Choroid plexus epithelial cell (primary cell): ENCODE measurements at regions not wholly inside any gene's neighbourhood (a gene's known extent, or its start where the extent isn't known, plus 50 kb on each side); places are given as distances from the start of the nearest gene placed in this dataset.

Experiments used
- DNase-seq: peaks from one replicate; pipeline ENCODE4 v3.0.0-alpha.2; 2010; ENCODE audit warnings: low read depth
- H3K4me3 ChIP-seq: 2 replicates; pipeline ENCODE4 v1.5.1; 2011; ENCODE audit warnings: low read depth, mild to moderate bottlenecking, control low read depth, low read length, moderate library complexity
- TF ChIP-seq, protein P1 (sequence below): conservative IDR thresholded peaks from 2 replicates; pipeline ENCODE4 v1.5.1; 2011; ENCODE audit warnings: low read depth, mild to moderate bottlenecking, control low read depth, inconsistent platforms, low read length, moderate library complexity

DNA sequence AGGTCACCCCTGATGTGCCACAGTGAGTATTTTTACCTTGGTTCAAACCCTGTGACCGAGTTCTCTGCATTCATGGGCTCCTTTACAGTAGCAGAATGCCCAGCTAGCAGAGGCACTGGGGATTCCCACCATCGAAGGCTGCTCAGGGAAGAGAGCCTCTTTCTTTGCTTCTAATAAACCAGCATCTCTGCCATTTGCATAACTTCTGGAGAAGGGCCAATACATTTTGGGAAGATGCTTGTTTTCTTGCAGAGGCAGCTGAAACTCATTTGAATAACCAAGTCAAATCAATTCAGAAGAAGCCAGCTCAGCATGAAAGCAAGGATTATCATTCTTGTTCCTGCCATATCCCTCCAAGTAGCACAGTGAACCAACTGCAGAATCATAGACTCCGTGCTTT lies 82.9 kb upstream of the WDR11 start:
- no peak overlapping the region for H3K4me3 ChIP-seq
- TF ChIP-seq, protein P1, sequence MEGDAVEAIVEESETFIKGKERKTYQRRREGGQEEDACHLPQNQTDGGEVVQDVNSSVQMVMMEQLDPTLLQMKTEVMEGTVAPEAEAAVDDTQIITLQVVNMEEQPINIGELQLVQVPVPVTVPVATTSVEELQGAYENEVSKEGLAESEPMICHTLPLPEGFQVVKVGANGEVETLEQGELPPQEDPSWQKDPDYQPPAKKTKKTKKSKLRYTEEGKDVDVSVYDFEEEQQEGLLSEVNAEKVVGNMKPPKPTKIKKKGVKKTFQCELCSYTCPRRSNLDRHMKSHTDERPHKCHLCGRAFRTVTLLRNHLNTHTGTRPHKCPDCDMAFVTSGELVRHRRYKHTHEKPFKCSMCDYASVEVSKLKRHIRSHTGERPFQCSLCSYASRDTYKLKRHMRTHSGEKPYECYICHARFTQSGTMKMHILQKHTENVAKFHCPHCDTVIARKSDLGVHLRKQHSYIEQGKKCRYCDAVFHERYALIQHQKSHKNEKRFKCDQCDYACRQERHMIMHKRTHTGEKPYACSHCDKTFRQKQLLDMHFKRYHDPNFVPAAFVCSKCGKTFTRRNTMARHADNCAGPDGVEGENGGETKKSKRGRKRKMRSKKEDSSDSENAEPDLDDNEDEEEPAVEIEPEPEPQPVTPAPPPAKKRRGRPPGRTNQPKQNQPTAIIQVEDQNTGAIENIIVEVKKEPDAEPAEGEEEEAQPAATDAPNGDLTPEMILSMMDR = no peak
- no peak for DNase-seq

DNA sequence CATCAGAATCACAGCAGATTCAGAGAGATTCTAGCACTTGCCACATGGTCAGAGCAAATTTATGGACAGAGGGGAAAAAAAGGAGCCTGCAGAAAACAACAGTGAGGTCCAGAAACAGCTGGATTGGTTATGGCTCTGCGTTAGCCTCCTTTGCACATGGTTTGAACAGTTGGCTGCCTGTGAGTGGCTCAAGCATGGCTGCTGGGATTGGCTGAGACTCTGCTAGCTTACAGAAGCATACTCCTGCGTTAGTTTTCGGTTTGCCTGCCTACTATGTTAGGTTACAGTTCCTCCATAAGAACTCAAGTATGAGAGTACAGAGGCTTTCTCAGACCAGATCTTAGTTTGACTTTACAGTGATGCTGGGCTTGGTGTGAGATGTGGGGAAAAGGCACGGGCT lies 80.7 kb upstream of the WDR11 start:
- no peak for DNase-seq
- no peak overlapping the region for H3K4me3 ChIP-seq
- TF ChIP-seq, protein P1 = no peak

DNA sequence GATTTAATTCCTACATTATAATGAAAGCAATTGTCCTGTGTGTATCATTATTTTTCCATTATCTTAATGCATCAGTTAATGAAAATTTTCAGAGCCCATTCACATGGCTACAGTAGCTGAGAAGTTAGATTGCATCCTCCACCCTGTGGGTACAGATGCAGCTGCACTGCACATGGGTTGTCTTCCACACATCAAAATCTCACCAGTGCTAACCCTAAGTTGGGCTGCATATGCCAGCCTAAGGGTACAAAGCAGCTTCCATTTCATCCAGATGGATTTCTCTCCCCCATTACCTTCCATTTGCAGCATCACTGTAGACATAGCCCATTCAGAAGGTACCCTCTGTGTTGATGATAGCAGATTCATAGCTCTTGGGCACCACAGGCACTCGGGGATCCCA lies 74.7 kb upstream of the WDR11 start:
- TF ChIP-seq, protein P1 = no peak
- no peak for DNase-seq
- H3K4me3 ChIP-seq = no peak overlapping the region

DNA sequence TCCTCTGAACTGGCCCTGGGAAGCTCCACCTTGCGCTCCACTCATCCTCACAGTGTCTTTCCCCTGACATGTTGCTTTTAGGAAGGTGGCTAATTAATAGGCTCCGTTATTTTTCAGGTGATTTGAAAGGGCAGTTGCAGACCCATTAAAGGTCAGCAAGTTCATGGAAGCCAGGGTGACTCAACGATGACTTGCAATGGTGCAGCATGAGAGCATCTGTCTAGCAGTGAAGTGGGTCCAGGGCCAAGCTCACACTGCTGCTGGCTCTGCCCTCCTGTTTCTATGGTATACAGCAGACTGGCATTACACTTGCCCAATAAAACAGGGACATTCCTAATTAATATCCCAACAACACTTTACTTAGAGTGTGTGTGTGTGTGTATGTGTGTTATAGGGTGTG lies 68.8 kb upstream of the WDR11 start:
- no peak overlapping the region for H3K4me3 ChIP-seq
- TF ChIP-seq, protein P1 = no peak
- DNase-seq = no peak

DNA sequence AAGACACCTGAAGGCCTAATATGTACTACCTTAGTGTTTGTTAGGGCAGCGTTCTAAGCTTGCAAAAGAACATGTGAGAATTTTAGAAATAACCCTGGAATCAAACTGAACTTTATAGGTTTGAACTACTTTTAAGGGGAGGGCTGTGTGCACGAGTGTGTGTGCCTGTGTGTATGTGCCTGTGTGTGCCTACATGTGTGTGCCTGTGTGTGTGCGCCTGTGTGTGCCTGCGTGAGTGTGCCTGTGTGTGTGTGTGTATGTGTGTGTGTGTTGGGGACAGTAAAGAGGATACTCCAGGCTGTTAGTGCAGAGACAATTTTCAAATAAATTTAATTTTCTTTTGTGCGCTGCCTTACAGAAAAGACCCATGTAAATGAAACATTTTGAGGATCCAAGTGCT lies 68.1 kb upstream of the WDR11 start:
- TF ChIP-seq, protein P1 = no peak

DNA sequence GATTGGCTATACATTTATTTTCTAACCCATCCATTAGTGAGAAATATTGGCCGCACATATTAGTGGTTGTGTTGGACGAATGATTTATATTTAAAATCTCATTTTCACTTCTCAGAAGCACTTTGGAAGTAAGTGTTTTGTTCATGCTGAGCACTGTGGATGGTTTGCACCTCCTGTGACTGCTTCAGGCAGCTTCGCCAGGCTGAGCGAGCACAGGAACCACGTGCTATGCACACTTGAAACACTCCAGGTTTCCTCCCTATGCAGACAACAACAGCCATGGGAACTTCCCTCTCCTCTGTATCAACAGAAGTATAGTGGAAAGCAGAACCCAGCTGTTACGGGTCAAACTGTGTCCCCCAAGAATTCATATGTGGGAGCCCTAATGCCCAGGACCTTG lies 67.3 kb upstream of the WDR11 start:
- TF ChIP-seq, protein P1 = no peak
- no peak overlapping the region for H3K4me3 ChIP-seq
- DNase-seq = no peak

More for the DNA sequence above, 68.1 kb upstream of the WDR11 start:
- no peak overlapping the region for H3K4me3 ChIP-seq
- DNase-seq = no peak

DNA sequence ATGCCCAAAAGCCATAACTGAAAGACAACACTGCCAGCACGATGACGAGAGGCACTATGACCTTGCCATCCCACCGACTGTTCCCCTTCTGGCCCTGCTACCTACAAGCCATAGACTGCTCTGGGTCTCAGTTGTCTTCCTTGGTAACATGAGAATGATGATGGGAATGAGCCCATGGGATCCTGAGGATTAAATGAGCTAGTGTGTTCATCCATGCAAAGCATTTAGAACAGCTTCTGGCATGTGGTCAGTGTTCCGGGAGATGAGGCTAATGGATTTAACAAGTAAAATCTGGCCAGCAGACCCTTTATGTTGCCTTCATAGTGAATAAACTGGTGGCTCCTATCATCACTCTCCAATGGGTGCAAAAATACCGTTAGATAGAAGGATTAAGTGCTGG lies 62.4 kb upstream of the WDR11 start:
- DNase-seq = no peak
- H3K4me3 ChIP-seq = no peak overlapping the region
- TF ChIP-seq, protein P1 = no peak
